DND-41 (cell line): ENCODE measurements at regions not wholly inside any gene's neighbourhood (a gene's known extent, or its start where the extent isn't known, plus 50 kb on each side); places are given as distances from the start of the nearest gene placed in this dataset.

Experiments used
- ATAC-seq: fragments of 200-7000 bp; cut with Tn5 transposase; 3 replicates; pipeline ENCODE4 v1.9.1; 2021; ENCODE audit warnings: low read depth; ENCODE audit not compliant: insufficient read depth
- DNase-seq: peaks from one replicate; pipeline ENCODE4 v3.0.0-alpha.2; 2020
- H2AFZ ChIP-seq: 2 replicates; pipeline ENCODE4 v1.6.0; 2012; ENCODE audit warnings: low read depth, low read length
- H3K27ac ChIP-seq: 2 replicates; pipeline ENCODE4 v1.5.1; 2012; ENCODE audit warnings: low read length, inconsistent platforms
- H3K27me3 ChIP-seq: fragments of 200-600 bp; sonication (generic); 2 replicates; pipeline ENCODE4 v1.6.0; 2012; ENCODE audit warnings: low read length, mild to moderate bottlenecking, inconsistent platforms; ENCODE audit not compliant: insufficient read depth, poor library complexity
- H3K36me3 ChIP-seq: 2 replicates; pipeline ENCODE4 v1.5.1; 2012; ENCODE audit warnings: low read length, inconsistent platforms; ENCODE audit not compliant: insufficient read depth
- H3K4me1 ChIP-seq: 2 replicates; pipeline ENCODE4 v1.5.1; 2012; ENCODE audit warnings: mild to moderate bottlenecking, low read length; ENCODE audit not compliant: insufficient read depth
- H3K4me2 ChIP-seq: 2 replicates; pipeline ENCODE4 v1.6.0; 2012; ENCODE audit warnings: mild to moderate bottlenecking, moderate library complexity, low read length, inconsistent platforms; ENCODE audit not compliant: insufficient read depth
- H3K4me3 ChIP-seq, 2 experiments: fragments of 200-600 bp in 1 of 2; shearing (Covaris generic) in 1 of 2; 2 replicates each; pipeline ENCODE4 v1.5.1; 2012 to 2016; ENCODE audit warnings: inconsistent platforms in 2 of 2, low read length in 2 of 2, mild to moderate bottlenecking in 2 of 2, low read depth in 1 of 2, moderate library complexity in 1 of 2
- H3K79me2 ChIP-seq: 2 replicates; pipeline ENCODE4 v1.6.0; 2012; ENCODE audit warnings: low read length, inconsistent platforms; ENCODE audit not compliant: insufficient read depth
- H3K9ac ChIP-seq: 2 replicates; pipeline ENCODE4 v1.6.0; 2012; ENCODE audit warnings: low read depth, mild to moderate bottlenecking, inconsistent platforms, low read length, moderate library complexity
- H3K9me3 ChIP-seq: 2 replicates; pipeline ENCODE4 v1.5.1; 2012; ENCODE audit warnings: low read length, moderate library complexity, mild to moderate bottlenecking, inconsistent platforms; ENCODE audit not compliant: insufficient read depth, severe bottlenecking
- H4K20me1 ChIP-seq: 2 replicates; pipeline ENCODE4 v1.6.0; 2012; ENCODE audit warnings: low read length; ENCODE audit not compliant: insufficient read depth
- CTCF ChIP-seq: IDR thresholded peaks from 2 replicates; pipeline ENCODE4 v1.5.1; 2012; ENCODE audit warnings: borderline replicate concordance, low read length, moderate library complexity, mild to moderate bottlenecking; ENCODE audit not compliant: poor library complexity, severe bottlenecking; ENCODE audit errors: extremely low read depth
- EZH2 ChIP-seq: IDR thresholded peaks from 3 replicates; pipeline ENCODE4 v1.6.1; 2012; ENCODE audit warnings: borderline replicate concordance, low read depth, mild to moderate bottlenecking, moderate library complexity, low read length, inconsistent platforms; ENCODE audit not compliant: severe bottlenecking

- DNase-seq: no peak
- H3K36me3 ChIP-seq: no peaks in the 10 kb centered on the region
- TF ChIP-seq EZH2 (no peak), CTCF (no peak)
- ATAC-seq: no peak
- no peaks in the 10 kb centered on the region for H3K4me1 ChIP-seq
- H3K27me3 ChIP-seq: no peaks in the 10 kb centered on the region
- H3K9me3 ChIP-seq: no peaks in the 10 kb centered on the region
- H2AFZ ChIP-seq: no peak overlapping the region
- H3K9ac ChIP-seq: no peak overlapping the region
- no peak overlapping the region for H3K4me2 ChIP-seq
- no peaks in the 10 kb centered on the region for H3K79me2 ChIP-seq
- H3K4me3 ChIP-seq: no peak overlapping the region
- no peaks in the 10 kb centered on the region for H4K20me1 ChIP-seq
- H3K27ac ChIP-seq: no peak overlapping the region
Measured at GRCh38 chr5:56383761-56384160, 150.6 kb upstream of the ANKRD55 start.

GRCh38 chr5:56382896-56383295 is 149.8 kb upstream of the ANKRD55 start:
- no peak for ATAC-seq
- no peak overlapping the region for H3K4me2 ChIP-seq

GRCh38 chr5:56377573-56377972 is 144.4 kb upstream of the ANKRD55 start:
- H3K36me3 ChIP-seq: no peaks in the 10 kb centered on the region
- no peaks in the 10 kb centered on the region for H3K9me3 ChIP-seq
- H3K4me1 ChIP-seq: no peaks in the 10 kb centered on the region
- H2AFZ ChIP-seq: no peak overlapping the region
- no peak for TF ChIP-seq EZH2
- TF ChIP-seq CTCF: no peak
- DNase-seq: no peak
- no peak for ATAC-seq
- no peaks in the 10 kb centered on the region for H3K79me2 ChIP-seq
- H4K20me1 ChIP-seq: no peaks in the 10 kb centered on the region
- H3K4me2 ChIP-seq: no peak overlapping the region
- no peaks in the 10 kb centered on the region for H3K27me3 ChIP-seq
- no peak overlapping the region for H3K9ac ChIP-seq
- H3K27ac ChIP-seq: no peak overlapping the region
- no peak overlapping the region for H3K4me3 ChIP-seq

More at GRCh38 chr5:56382896-56383295, 149.8 kb upstream of the ANKRD55 start:
- no peak overlapping the region for H2AFZ ChIP-seq
- H3K36me3 ChIP-seq: no peaks in the 10 kb centered on the region
- no peaks in the 10 kb centered on the region for H3K4me1 ChIP-seq
- no peaks in the 10 kb centered on the region for H3K79me2 ChIP-seq
- TF ChIP-seq CTCF (no peak), EZH2 (no peak)
- no peak overlapping the region for H3K9ac ChIP-seq
- no peak overlapping the region for H3K4me3 ChIP-seq
- H4K20me1 ChIP-seq: no peaks in the 10 kb centered on the region
- no peak for DNase-seq
- no peaks in the 10 kb centered on the region for H3K27me3 ChIP-seq
- H3K27ac ChIP-seq: no peak overlapping the region
- H3K9me3 ChIP-seq: no peaks in the 10 kb centered on the region

- Histone ChIP-seq H3K9ac (no peak overlapping the region), H3K79me2 (no peaks in the 10 kb centered on the region), H3K9me3 (no peaks in the 10 kb centered on the region), H3K27me3 (no peaks in the 10 kb centered on the region), H3K36me3 (no peaks in the 10 kb centered on the region), H4K20me1 (no peaks in the 10 kb centered on the region), H3K4me2 (no peak overlapping the region), H3K4me3 (no peak overlapping the region), H2AFZ (no peak overlapping the region), H3K27ac (no peak overlapping the region), H3K4me1 (no peaks in the 10 kb centered on the region)
- no peak for TF ChIP-seq EZH2
- TF ChIP-seq CTCF: no peak
- no peak for DNase-seq
- no peak for ATAC-seq
Measured at GRCh38 chr5:56376128-56376527, 143.0 kb upstream of the ANKRD55 start.
